Fibroblast of lung (primary cell): ENCODE measurements at regions not wholly inside any gene's neighbourhood (a gene's known extent, or its start where the extent isn't known, plus 50 kb on each side); places are given as distances from the start of the nearest gene placed in this dataset.

Experiments used
- CTCF ChIP-seq, 2 donors: IDR thresholded peaks in 1 of 2; conservative IDR thresholded peaks in 1 of 2; 1 replicate in 1 of 2; 2 replicates in 1 of 2; pipeline ENCODE4 v1.5.1; 2011 to 2012; ENCODE audit warnings: low read length in 2 of 2, control low read depth in 1 of 2, inconsistent platforms in 1 of 2, low read depth in 1 of 2, mild to moderate bottlenecking in 1 of 2
- EZH2 ChIP-seq: IDR thresholded peaks from 2 replicates; pipeline ENCODE4 v1.5.1; 2012; ENCODE audit warnings: low read length, control low read depth, mild to moderate bottlenecking; ENCODE audit errors: missing control alignments

- TF ChIP-seq CTCF (conservative IDR thresholded peaks at IDR 0.05 in 1 of 2, IDR thresholded peaks at IDR 0.05 in 1 of 2; ENCODE audit: low read depth in 1 of 2, low read length in 2 of 2) = no peak
- TF ChIP-seq EZH2 = no peak
These were observed 877.8 kb downstream of the TUSC7 start for GRCh38 chr3:117587416-117587815.
